ENCODE measurements at regions not wholly inside any gene's neighbourhood (a gene's known extent, or its start where the extent isn't known, plus 50 kb on each side); places are given as distances from the start of the nearest gene placed in this dataset.

- no peak for DNase-seq (ENCODE audit: low read depth in 3 of 3)
Measured at GRCh38 chr7:79716329-79716728, 262.9 kb upstream of the MAGI2 start.

GRCh38 chr7:79714081-79714480, 260.6 kb upstream of the MAGI2 start:
- no peak for DNase-seq (ENCODE audit: low read depth in 3 of 3)

- no peak for DNase-seq (ENCODE audit: low read depth in 3 of 3)
Measured at GRCh38 chr7:79713276-79713675, 259.8 kb upstream of the MAGI2 start.

- no peak for DNase-seq (ENCODE audit: low read depth in 3 of 3)
Measured at GRCh38 chr7:79711660-79712059, 258.2 kb upstream of the MAGI2 start.

- DNase-seq (ENCODE audit: low read depth in 3 of 3): no peak
Measured at GRCh38 chr7:79709574-79710409, 256.3 kb upstream of the MAGI2 start.

- no peak for DNase-seq (ENCODE audit: low read depth in 3 of 3)
Measured at GRCh38 chr7:79702116-79702515, 248.6 kb upstream of the MAGI2 start.

GRCh38 chr7:79692015-79692414, 238.5 kb upstream of the MAGI2 start:
- no peak for DNase-seq (ENCODE audit: low read depth in 3 of 3)

- no peak for DNase-seq (ENCODE audit: low read depth in 3 of 3)
Measured at GRCh38 chr7:79691074-79691473, 237.6 kb upstream of the MAGI2 start.

GRCh38 chr7:79684384-79684783, 230.9 kb upstream of the MAGI2 start:
- no peak for DNase-seq (ENCODE audit: low read depth in 3 of 3)

GRCh38 chr7:79683916-79684315, 230.4 kb upstream of the MAGI2 start:
- no peak for DNase-seq (ENCODE audit: low read depth in 3 of 3)

- DNase-seq (ENCODE audit: low read depth in 3 of 3): no peak
Measured at GRCh38 chr7:79683185-79683890, 229.9 kb upstream of the MAGI2 start.

GRCh38 chr7:79681454-79681853, 228.0 kb upstream of the MAGI2 start:
- no peak for DNase-seq (ENCODE audit: low read depth in 3 of 3)

GRCh38 chr7:79673969-79674368, 220.5 kb upstream of the MAGI2 start:
- DNase-seq (ENCODE audit: low read depth in 3 of 3): no peak

GRCh38 chr7:79673421-79673820, 220.0 kb upstream of the MAGI2 start:
- DNase-seq (ENCODE audit: low read depth in 3 of 3): no peak

- no peak for DNase-seq (ENCODE audit: low read depth in 3 of 3)
Measured at GRCh38 chr7:79668292-79668691, 214.8 kb upstream of the MAGI2 start.

GRCh38 chr7:79666472-79666871, 213.0 kb upstream of the MAGI2 start:
- DNase-seq (ENCODE audit: low read depth in 3 of 3): no peak

GRCh38 chr7:79664884-79665676, 211.6 kb upstream of the MAGI2 start:
- DNase-seq (ENCODE audit: low read depth in 3 of 3): no peak

GRCh38 chr7:79658304-79658703, 204.8 kb upstream of the MAGI2 start:
- no peak for DNase-seq (ENCODE audit: low read depth in 3 of 3)

GRCh38 chr7:79653136-79653631, 199.7 kb upstream of the MAGI2 start:
- DNase-seq (ENCODE audit: low read depth in 3 of 3): no peak

- no peak for DNase-seq (ENCODE audit: low read depth in 3 of 3)
Measured at GRCh38 chr7:79652619-79653018, 199.2 kb upstream of the MAGI2 start.

GRCh38 chr7:79647711-79648110, 194.2 kb upstream of the MAGI2 start:
- no peak for DNase-seq (ENCODE audit: low read depth in 3 of 3)

GRCh38 chr7:79646278-79646677, 192.8 kb upstream of the MAGI2 start:
- DNase-seq (ENCODE audit: low read depth in 3 of 3): no peak

Measured in stimulated activated CD4-positive, alpha-beta T cell treated with anti-CD3 and anti-CD28 coated beads, TNF-alpha, amount 100 ng/mL, for 48 hours (primary cell).